ENCODE measurements at regions not wholly inside any gene's neighbourhood (a gene's known extent, or its start where the extent isn't known, plus 50 kb on each side); places are given as distances from the start of the nearest gene placed in this dataset.

GRCh38 chr7:23887660-23888059 lies 177.6 kb downstream of the STK31 start:
- H3K9me3 ChIP-seq (ENCODE audit: insufficient read depth, low read length, severe bottlenecking): no peaks in the 10 kb centered on the region
- TF ChIP-seq CTCF (IDR thresholded peaks at IDR 0.05; ENCODE audit: borderline replicate concordance, extremely low read depth, low read length, poor library complexity, severe bottlenecking) (no peak), EZH2 (IDR thresholded peaks at IDR 0.05; ENCODE audit: borderline replicate concordance, low read depth, low read length, severe bottlenecking) (no peak)
- DNase-seq (no peak), ATAC-seq (ENCODE audit: insufficient read depth, low read depth) (no peak)
- H3K4me2 ChIP-seq (ENCODE audit: insufficient read depth, low read length): no peak overlapping the region
- H3K4me1 ChIP-seq (ENCODE audit: insufficient read depth, low read length): no peaks in the 10 kb centered on the region
- H3K27ac ChIP-seq (ENCODE audit: low read length): no peak overlapping the region
- no peak overlapping the region for H2AFZ ChIP-seq (ENCODE audit: low read depth, low read length)
- H3K27me3 ChIP-seq (ENCODE audit: insufficient read depth, low read length, poor library complexity): peaks cover under 1% of the 10 kb centered on the region
- H3K9ac ChIP-seq (ENCODE audit: low read depth, low read length): no peak overlapping the region
- H4K20me1 ChIP-seq (ENCODE audit: insufficient read depth, low read length): no peaks in the 10 kb centered on the region
- no peak overlapping the region for H3K4me3 ChIP-seq (ENCODE audit: low read depth in 1 of 2, low read length in 2 of 2)
- no peaks in the 10 kb centered on the region for H3K36me3 ChIP-seq (ENCODE audit: insufficient read depth, low read length)
- no peaks in the 10 kb centered on the region for H3K79me2 ChIP-seq (ENCODE audit: insufficient read depth, low read length)

GRCh38 chr7:23888958-23889357 lies 178.9 kb downstream of the STK31 start:
- TF ChIP-seq EZH2 (IDR thresholded peaks at IDR 0.05; ENCODE audit: borderline replicate concordance, low read depth, low read length, severe bottlenecking): no peak
- no peak for TF ChIP-seq CTCF (IDR thresholded peaks at IDR 0.05; ENCODE audit: borderline replicate concordance, extremely low read depth, low read length, poor library complexity, severe bottlenecking)
- H4K20me1 ChIP-seq (ENCODE audit: insufficient read depth, low read length): no peaks in the 10 kb centered on the region
- DNase-seq: no peak
- no peak overlapping the region for H3K27ac ChIP-seq (ENCODE audit: low read length)
- no peak overlapping the region for H3K4me3 ChIP-seq (ENCODE audit: low read depth in 1 of 2, low read length in 2 of 2)
- ATAC-seq (ENCODE audit: insufficient read depth, low read depth): no peak
- H2AFZ ChIP-seq (ENCODE audit: low read depth, low read length): no peak overlapping the region
- H3K4me1 ChIP-seq (ENCODE audit: insufficient read depth, low read length): peaks cover 2% of the 10 kb centered on the region; the same call in 1 of the 2 replicates
- no peak overlapping the region for H3K4me2 ChIP-seq (ENCODE audit: insufficient read depth, low read length)
- H3K79me2 ChIP-seq (ENCODE audit: insufficient read depth, low read length): no peaks in the 10 kb centered on the region
- H3K36me3 ChIP-seq (ENCODE audit: insufficient read depth, low read length): no peaks in the 10 kb centered on the region
- H3K9ac ChIP-seq (ENCODE audit: low read depth, low read length): no peak overlapping the region
- peaks cover 13% of the 10 kb centered on the region for H3K27me3 ChIP-seq (ENCODE audit: insufficient read depth, low read length, poor library complexity)
- no peaks in the 10 kb centered on the region for H3K9me3 ChIP-seq (ENCODE audit: insufficient read depth, low read length, severe bottlenecking)

GRCh38 chr7:23889566-23889965 lies 179.5 kb downstream of the STK31 start:
- Histone ChIP-seq H3K9me3 (ENCODE audit: insufficient read depth, low read length, severe bottlenecking) (no peaks in the 10 kb centered on the region), H3K9ac (ENCODE audit: low read depth, low read length) (no peak overlapping the region), H3K27me3 (ENCODE audit: insufficient read depth, low read length, poor library complexity) (peaks cover 18% of the 10 kb centered on the region), H3K79me2 (ENCODE audit: insufficient read depth, low read length) (no peaks in the 10 kb centered on the region), H2AFZ (ENCODE audit: low read depth, low read length) (no peak overlapping the region), H3K4me1 (ENCODE audit: insufficient read depth, low read length) (peaks cover 8% of the 10 kb centered on the region), H3K27ac (ENCODE audit: low read length) (no peak overlapping the region), H3K36me3 (ENCODE audit: insufficient read depth, low read length) (no peaks in the 10 kb centered on the region), H3K4me3 (ENCODE audit: low read depth in 1 of 2, low read length in 2 of 2) (no peak overlapping the region), H4K20me1 (ENCODE audit: insufficient read depth, low read length) (no peaks in the 10 kb centered on the region), H3K4me2 (ENCODE audit: insufficient read depth, low read length) (no peak overlapping the region)
- no peak for DNase-seq
- no peak for ATAC-seq (ENCODE audit: insufficient read depth, low read depth)
- TF ChIP-seq EZH2 (IDR thresholded peaks at IDR 0.05; ENCODE audit: borderline replicate concordance, low read depth, low read length, severe bottlenecking) (no peak), CTCF (IDR thresholded peaks at IDR 0.05; ENCODE audit: borderline replicate concordance, extremely low read depth, low read length, poor library complexity, severe bottlenecking) (no peak)

GRCh38 chr7:23892019-23892418 lies 182.0 kb downstream of the STK31 start:
- Histone ChIP-seq H3K79me2 (ENCODE audit: insufficient read depth, low read length) (no peaks in the 10 kb centered on the region), H2AFZ (ENCODE audit: low read depth, low read length) (no peak overlapping the region), H3K9me3 (ENCODE audit: insufficient read depth, low read length, severe bottlenecking) (no peaks in the 10 kb centered on the region), H3K4me1 (ENCODE audit: insufficient read depth, low read length) (peaks cover 22% of the 10 kb centered on the region), H3K9ac (ENCODE audit: low read depth, low read length) (no peak overlapping the region), H3K4me2 (ENCODE audit: insufficient read depth, low read length) (no peak overlapping the region), H3K27me3 (ENCODE audit: insufficient read depth, low read length, poor library complexity) (peaks cover 18% of the 10 kb centered on the region), H4K20me1 (ENCODE audit: insufficient read depth, low read length) (no peaks in the 10 kb centered on the region), H3K36me3 (ENCODE audit: insufficient read depth, low read length) (no peaks in the 10 kb centered on the region), H3K4me3 (ENCODE audit: low read depth in 1 of 2, low read length in 2 of 2) (no peak overlapping the region), H3K27ac (ENCODE audit: low read length) (no peak overlapping the region)
- ATAC-seq (ENCODE audit: insufficient read depth, low read depth) (no peak), DNase-seq (no peak)
- TF ChIP-seq EZH2 (IDR thresholded peaks at IDR 0.05; ENCODE audit: borderline replicate concordance, low read depth, low read length, severe bottlenecking): no peak
- TF ChIP-seq CTCF (IDR thresholded peaks at IDR 0.05; ENCODE audit: borderline replicate concordance, extremely low read depth, low read length, poor library complexity, severe bottlenecking): no peak

All from DND-41 (cell line).